Aorta (tissue), 5 donors: ENCODE measurements at regions not wholly inside any gene's neighbourhood (a gene's known extent, or its start where the extent isn't known, plus 50 kb on each side); places are given as distances from the start of the nearest gene placed in this dataset.
A peak's percentile ranks its signal among the peaks of the same experiment; 100 is the strongest.
"Not testable (repeated sequence)": the region's sequence is repeated elsewhere in the genome, so short reads cannot be mapped to it uniquely, and the experiment has no call there.

Experiments
- ATAC-seq: fragments of 200-7000 bp; cut with Tn5 transposase; one replicate; pipeline ENCODE4 v1.9.1; 2022; ENCODE audit warnings: moderate library complexity; ENCODE audit not compliant: low FRiP score
- DNase-seq, 2 donors: peaks; one replicate each; pipeline ENCODE4 v3.0.0-alpha.2; 2020
- H3K27ac ChIP-seq, 2 donors: one replicate each; pipeline ENCODE4 v1.5.1; 2013; ENCODE audit warnings: low read length in 2 of 2, mild to moderate bottlenecking in 2 of 2, moderate library complexity in 2 of 2, control low read depth in 1 of 2, inconsistent platforms in 1 of 2, low read depth in 1 of 2
- H3K27me3 ChIP-seq, 2 donors: one replicate each; pipeline ENCODE4 v1.6.1; 2013; ENCODE audit warnings: control low read depth in 1 of 2, low read length in 1 of 2, mild to moderate bottlenecking in 1 of 2, moderate library complexity in 1 of 2; ENCODE audit not compliant: insufficient read depth in 2 of 2, control insufficient read depth in 1 of 2
- H3K36me3 ChIP-seq, 2 donors: one replicate each; pipeline ENCODE4 v1.6.1; 2013; ENCODE audit warnings: control low read depth in 1 of 2, low read length in 1 of 2, mild to moderate bottlenecking in 1 of 2; ENCODE audit not compliant: insufficient read depth in 2 of 2, control insufficient read depth in 1 of 2
- H3K4me1 ChIP-seq, 2 donors: one replicate each; pipeline ENCODE4 v1.6.1; 2013; ENCODE audit warnings: low read length in 2 of 2, control low read depth in 1 of 2, mild to moderate bottlenecking in 1 of 2, moderate library complexity in 1 of 2; ENCODE audit not compliant: insufficient read depth in 2 of 2, control insufficient read depth in 1 of 2
- H3K4me3 ChIP-seq, 2 donors: one replicate each; pipeline ENCODE4 v1.5.1; 2013; ENCODE audit warnings: low read length in 2 of 2, control low read depth in 1 of 2, mild to moderate bottlenecking in 1 of 2
- H3K9me3 ChIP-seq: one replicate; pipeline ENCODE4 v1.6.1; 2013; ENCODE audit warnings: mild to moderate bottlenecking, low read length; ENCODE audit not compliant: control insufficient read depth
- WGBS, 2 donors: extraction: QIAGEN DNeasy Blood & Tissue Kit; methylation state at CpG; one replicate each; pipeline ENCODE4 v1.1.7; 2013; 5-methylcytosine and 5-hydroxymethylcytosine counted together
- intact Hi-C, 2 donors: fragments of 100-400 bp; cut with DNase I; formaldehyde crosslinking; loops; one replicate each; pipeline versions ENCODE4 v1.14.2 to v1.15.0; 2022
- donor health status: healthy with polysubstance abuse.
- donor health status: Bipolar disorder and iron deficiency.
- donor health status: DM: no; HTN: no; CAD: no.
- donor health status: DM: no; HTN: no; CAD: no.
- donor health status: DM: yes; HTN: yes; CAD: no.

DNA sequence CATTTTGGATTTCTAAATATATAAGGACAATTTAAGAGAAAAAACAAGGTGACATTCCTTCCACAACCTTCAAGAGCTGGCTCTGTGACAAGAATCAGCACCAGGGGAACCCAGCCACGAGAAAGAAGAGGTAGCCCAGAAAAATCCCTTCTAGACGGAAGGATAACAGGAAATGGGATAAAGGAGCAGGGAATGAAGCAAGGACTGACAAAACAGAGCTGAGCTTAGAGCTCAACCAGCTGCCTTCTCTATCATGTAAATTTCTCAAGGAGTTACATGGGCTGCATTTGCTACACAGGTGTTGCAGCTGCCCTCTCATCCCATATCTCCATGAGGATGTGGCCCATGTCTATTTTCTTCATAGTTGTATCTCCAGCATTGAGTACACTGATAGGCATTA, 154.2 kb upstream of the PRDX4 start:
- no peaks in the 10 kb centered on the region for H3K36me3 ChIP-seq
- no peaks in the 10 kb centered on the region for H3K27me3 ChIP-seq
- ATAC-seq, result no peak
- no peak for DNase-seq
- H3K27ac ChIP-seq, result no peak overlapping the region
- 7 to 10% methylated on average over 2 of the region's 2 CpGs for WGBS, 2 donors
- H3K4me3 ChIP-seq, result no peak overlapping the region
- no peaks in the 10 kb centered on the region for H3K4me1 ChIP-seq
- intact Hi-C loops, result no loop called here
- H3K9me3 ChIP-seq, result no peaks in the 10 kb centered on the region

DNA sequence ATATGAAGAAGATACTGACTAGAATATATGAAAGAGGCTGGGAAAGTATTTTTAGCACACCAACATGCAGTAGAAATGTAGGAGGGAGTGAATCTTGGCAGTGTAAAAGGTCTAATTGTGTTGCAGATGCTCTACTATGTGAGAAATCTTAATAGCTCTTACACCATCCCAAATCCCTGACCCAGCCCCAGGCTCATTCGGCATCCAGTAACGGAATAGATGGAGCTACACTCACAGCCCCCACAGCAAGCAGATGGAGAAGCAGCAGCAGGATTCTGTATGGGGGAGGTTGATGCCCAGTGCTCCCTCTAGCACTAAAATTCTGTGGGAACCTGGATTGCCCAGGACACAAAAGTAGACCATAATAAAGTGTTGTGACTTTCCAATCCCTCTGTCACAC, 153.2 kb upstream of the PRDX4 start:
- Histone ChIP-seq H3K9me3 (no peaks in the 10 kb centered on the region), H3K27ac (no peak overlapping the region), H3K27me3 (no peaks in the 10 kb centered on the region), H3K4me3 (no peak overlapping the region), H3K36me3 (no peaks in the 10 kb centered on the region), H3K4me1 (no peaks in the 10 kb centered on the region)
- 75 to 96% methylated on average over 2 of the region's 2 CpGs for WGBS, 2 donors
- intact Hi-C loops, result no loop called here
- no peak for ATAC-seq
- DNase-seq, result no peak

DNA sequence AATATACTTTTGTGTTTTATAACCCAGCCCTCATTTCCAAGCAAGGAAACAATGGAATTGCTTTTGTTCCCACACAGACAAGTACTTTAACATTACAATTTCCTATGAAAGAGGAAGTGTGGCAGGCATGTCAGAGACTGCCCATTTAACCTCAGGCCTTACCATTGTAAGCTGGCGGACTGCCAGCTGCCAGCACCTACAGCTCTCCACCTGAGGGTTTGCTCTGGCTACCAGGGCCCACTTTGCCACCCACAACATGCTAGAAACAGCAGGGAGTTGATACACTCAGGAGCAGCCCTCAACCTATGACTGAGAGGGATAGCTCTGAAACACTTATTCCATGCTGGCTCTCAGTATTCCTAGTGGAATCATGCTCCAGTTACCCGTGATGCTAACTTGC, 152.3 kb upstream of the PRDX4 start:
- DNase-seq, result no peak
- Histone ChIP-seq H3K27me3 (no peaks in the 10 kb centered on the region), H3K4me3 (no peak overlapping the region), H3K27ac (no peak overlapping the region), H3K9me3 (no peaks in the 10 kb centered on the region), H3K36me3 (no peaks in the 10 kb centered on the region), H3K4me1 (no peaks in the 10 kb centered on the region)
- ATAC-seq, result peak; percentile 54
- 51 to 80% methylated on average over 2 of the region's 2 CpGs for WGBS, 2 donors
- intact Hi-C loops, result no loop called here

DNA sequence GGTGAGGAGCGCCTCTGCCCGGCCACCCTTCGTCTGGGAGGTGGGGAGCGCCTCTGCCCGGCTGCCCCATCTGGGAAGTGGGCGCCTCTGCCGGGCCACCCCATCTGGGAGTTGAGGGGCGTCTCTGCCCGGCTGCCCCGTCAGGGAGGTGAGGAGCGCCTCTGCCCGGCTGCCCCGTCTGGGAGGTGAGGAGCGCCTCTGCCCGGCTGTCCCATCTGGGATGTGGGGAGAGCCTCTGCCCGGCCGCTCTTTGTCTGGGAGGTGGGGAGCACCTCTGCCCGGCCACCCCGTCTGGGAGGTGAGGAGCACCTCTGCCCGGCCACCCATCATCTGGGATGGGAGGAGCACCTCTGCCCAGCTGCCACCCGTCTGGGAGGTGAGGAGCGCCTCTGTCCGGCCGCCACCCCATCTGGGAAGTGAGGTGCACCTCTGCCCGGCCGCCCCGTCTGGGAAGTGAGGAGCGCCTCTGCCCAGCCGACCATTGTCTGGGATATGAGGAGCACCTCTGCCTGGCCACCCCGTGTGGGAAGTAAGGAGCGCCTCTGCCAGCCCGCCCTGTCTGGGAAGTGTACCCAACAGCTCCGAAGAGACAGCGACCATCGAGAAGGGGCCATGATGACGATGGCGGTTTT, 144.2 kb upstream of the PRDX4 start:
- H3K36me3 ChIP-seq, H3K9me3 ChIP-seq, intact Hi-C loops, H3K27me3 ChIP-seq, H3K27ac ChIP-seq, ATAC-seq, H3K4me3 ChIP-seq, DNase-seq, H3K4me1 ChIP-seq: not testable (repeated sequence)
- WGBS, 2 donors, result 96 to 97% methylated on average over 24 to 37 of the region's 37 CpGs

DNA sequence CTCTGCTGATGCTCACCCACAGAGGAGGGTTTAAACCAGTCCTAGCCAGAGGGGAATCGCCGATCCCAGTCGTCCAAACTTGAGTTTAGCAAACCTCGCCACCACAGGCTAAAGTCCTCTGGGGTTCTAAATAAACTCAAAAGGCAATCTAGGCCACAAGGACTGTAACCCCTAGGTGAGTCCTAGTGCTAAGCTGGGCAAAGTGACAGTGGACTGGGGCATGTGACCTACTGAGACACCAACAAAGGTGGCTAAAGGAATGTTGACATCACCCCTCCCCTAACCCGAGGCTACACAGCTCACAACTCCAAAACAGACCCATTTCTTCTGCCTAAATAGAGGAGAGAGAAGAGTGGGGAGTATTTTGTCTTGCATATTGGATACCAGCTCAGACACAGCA, 142.8 kb upstream of the PRDX4 start:
- no peaks in the 10 kb centered on the region for H3K36me3 ChIP-seq
- no peaks in the 10 kb centered on the region for H3K4me1 ChIP-seq
- no peak overlapping the region for H3K27ac ChIP-seq
- intact Hi-C loops, result no loop called here
- H3K27me3 ChIP-seq, result no peaks in the 10 kb centered on the region
- H3K4me3 ChIP-seq, result no peak overlapping the region
- no peaks in the 10 kb centered on the region for H3K9me3 ChIP-seq
- 71 to 93% methylated on average over 5 of the region's 5 CpGs for WGBS, 2 donors
- no peak for ATAC-seq
- DNase-seq, result no peak

DNA sequence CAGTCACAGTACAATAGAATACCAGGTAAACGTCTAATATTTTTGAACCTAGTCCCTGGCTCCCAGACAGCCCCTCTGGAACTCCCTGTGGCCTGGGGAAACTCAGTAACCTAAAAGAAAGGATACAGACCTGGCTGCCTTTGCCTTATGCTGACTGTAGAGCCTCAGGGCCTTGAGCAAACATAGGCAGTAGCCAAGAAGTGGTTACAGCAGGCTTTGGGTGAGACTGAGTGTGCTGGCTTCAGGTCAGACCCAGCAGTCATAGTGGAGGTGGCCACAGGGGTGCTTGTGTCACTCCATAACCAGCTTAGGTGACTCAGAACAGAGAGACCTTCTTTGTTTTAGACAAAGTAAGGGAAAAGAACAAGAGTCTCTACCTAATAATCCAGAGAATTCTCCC, 141.8 kb upstream of the PRDX4 start:
- intact Hi-C loops, result no loop called here
- ATAC-seq, result no peak
- Histone ChIP-seq H3K27ac (no peak overlapping the region), H3K27me3 (no peaks in the 10 kb centered on the region), H3K9me3 (no peaks in the 10 kb centered on the region), H3K36me3 (no peaks in the 10 kb centered on the region), H3K4me1 (no peaks in the 10 kb centered on the region), H3K4me3 (no peak overlapping the region)
- no peak for DNase-seq
- 44 to 74% methylated on average over 1 of the region's 1 CpG for WGBS, 2 donors

DNA sequence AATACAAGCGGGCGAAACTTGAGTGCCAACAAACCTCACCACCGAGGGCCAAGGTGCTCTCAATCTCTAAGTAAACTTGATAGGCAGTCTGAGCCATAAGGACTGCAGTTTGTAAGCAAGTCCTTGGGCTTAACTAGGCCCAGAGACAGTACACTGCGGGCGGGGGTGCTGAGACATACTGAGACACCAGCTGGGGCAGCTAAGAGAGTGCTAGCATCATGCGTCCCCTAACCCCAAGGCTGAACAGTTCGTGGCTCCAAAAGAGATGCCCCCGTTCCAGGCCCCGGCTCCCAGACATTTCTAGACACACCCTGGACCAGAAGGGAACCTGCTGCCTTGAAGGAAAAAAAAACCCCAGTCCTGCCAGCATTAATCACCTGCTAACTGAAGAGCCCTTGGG, 126.8 kb upstream of the PRDX4 start:
- H3K9me3 ChIP-seq, result no peaks in the 10 kb centered on the region
- H3K36me3 ChIP-seq, result no peaks in the 10 kb centered on the region
- H3K4me1 ChIP-seq, result no peaks in the 10 kb centered on the region
- WGBS, 2 donors, result 73 to 94% methylated on average over 9 of the region's 9 CpGs
- no peak overlapping the region for H3K4me3 ChIP-seq
- DNase-seq (no peak), ATAC-seq (no peak)
- intact Hi-C loops, result no loop called here
- H3K27me3 ChIP-seq, result no peaks in the 10 kb centered on the region
- no peak overlapping the region for H3K27ac ChIP-seq

DNA sequence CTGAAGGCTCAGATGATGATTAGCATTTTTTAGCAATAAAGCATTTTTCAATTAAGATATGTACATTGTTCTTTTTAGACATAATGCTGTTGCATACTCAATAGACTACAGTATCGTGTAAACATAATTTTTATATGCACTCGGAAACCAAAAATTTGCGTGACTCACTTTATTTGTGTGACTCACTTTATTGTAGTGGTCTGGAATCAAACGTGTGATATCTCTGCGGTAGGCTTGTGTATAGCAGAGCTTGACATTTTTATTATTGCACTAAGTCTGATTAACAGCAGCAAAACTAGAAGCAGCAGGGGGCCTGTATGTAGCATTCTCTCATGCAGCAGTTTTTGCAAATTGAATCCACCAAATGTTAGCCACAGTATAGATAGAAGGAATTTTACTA, 119.1 kb upstream of the PRDX4 start:
- Histone ChIP-seq H3K27me3 (no peaks in the 10 kb centered on the region), H3K36me3 (no peaks in the 10 kb centered on the region), H3K27ac (no peak overlapping the region), H3K9me3 (no peaks in the 10 kb centered on the region), H3K4me1 (no peaks in the 10 kb centered on the region), H3K4me3 (no peak overlapping the region)
- no peak for ATAC-seq
- intact Hi-C loops, result no loop called here
- no peak for DNase-seq
- WGBS, 2 donors, result 76 to 82% methylated on average over 5 of the region's 5 CpGs

DNA sequence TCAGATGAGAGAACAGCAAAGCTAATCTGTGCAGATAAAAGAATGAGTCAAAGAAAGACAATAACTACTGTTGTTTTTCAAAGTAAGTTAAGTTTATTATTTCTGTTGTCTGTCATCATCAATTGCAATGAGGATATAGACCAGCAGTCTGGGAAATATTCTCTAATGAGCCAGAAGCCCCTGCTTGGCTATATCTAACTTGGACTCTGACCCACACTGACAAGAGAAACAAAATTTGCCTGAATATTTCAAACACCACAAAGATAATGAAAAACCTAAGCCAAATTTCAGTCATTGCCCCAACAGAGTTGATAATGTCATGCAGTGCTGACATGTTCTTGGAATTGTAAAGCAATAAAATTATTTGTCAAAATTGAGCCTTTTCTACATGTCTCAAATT, 115.0 kb upstream of the PRDX4 start:
- H3K27ac ChIP-seq, result no peak overlapping the region
- DNase-seq (no peak), ATAC-seq (no peak)
- no peak overlapping the region for H3K4me3 ChIP-seq
- intact Hi-C loops, result no loop called here
- H3K27me3 ChIP-seq, result no peaks in the 10 kb centered on the region
- no peaks in the 10 kb centered on the region for H3K36me3 ChIP-seq
- no peaks in the 10 kb centered on the region for H3K4me1 ChIP-seq
- H3K9me3 ChIP-seq, result no peaks in the 10 kb centered on the region
